SK-N-MC (cell line): ENCODE measurements at regions not wholly inside any gene's neighbourhood (a gene's known extent, or its start where the extent isn't known, plus 50 kb on each side); places are given as distances from the start of the nearest gene placed in this dataset.
"Not testable (repeated sequence)": the region's sequence is repeated elsewhere in the genome, so short reads cannot be mapped to it uniquely, and the experiment has no call there.

ENCODE experiments used
- DNase-seq: peaks from one replicate; pipeline ENCODE4 v3.0.0-alpha.2; 2011; ENCODE audit warnings: low read depth, low spot score
- H3K27ac ChIP-seq: fragments of 200-600 bp; sonication (generic); 2 replicates; pipeline ENCODE4 v1.5.1; 2016; ENCODE audit warnings: mixed run types
- H3K36me3 ChIP-seq: fragments of 200-600 bp; sonication (generic); 2 replicates; pipeline ENCODE4 v1.6.1; 2017; ENCODE audit warnings: antibody characterized with exemption, low read length, mixed read lengths; ENCODE audit not compliant: insufficient read depth
- H3K4me3 ChIP-seq: fragments of 200-600 bp; sonication (generic); 2 replicates; pipeline ENCODE4 v1.5.1; 2016
- H3K9ac ChIP-seq: fragments of 200-600 bp; sonication (generic); 2 replicates; pipeline ENCODE4 v1.8.0; 2017; ENCODE audit warnings: mixed run types, mixed read lengths; ENCODE audit not compliant: insufficient read length
- H3K9me3 ChIP-seq: fragments of 200-600 bp; sonication (generic); 2 replicates; pipeline ENCODE4 v1.6.1; 2017; ENCODE audit warnings: low read depth, mild to moderate bottlenecking, antibody characterized with exemption, low read length, moderate library complexity, mixed read lengths
- EZH2 ChIP-seq: fragments of 200-600 bp; sonication (generic); IDR thresholded peaks from one replicate; pipeline ENCODE4 v1.6.1; 2017; ENCODE audit warnings: antibody characterized with exemption
- FOXP2 ChIP-seq: optimal IDR thresholded peaks from 2 replicates; pipeline ENCODE3; 2011; ENCODE audit warnings: mild to moderate bottlenecking, moderate library complexity; ENCODE audit not compliant: insufficient read depth; ENCODE audit errors: extremely low read length, control extremely low read depth
- POLR2AphosphoS5 ChIP-seq: IDR thresholded peaks from 2 replicates; pipeline ENCODE4 v1.6.1; 2012; ENCODE audit warnings: mild to moderate bottlenecking, low read depth, low read length, borderline replicate concordance

DNA sequence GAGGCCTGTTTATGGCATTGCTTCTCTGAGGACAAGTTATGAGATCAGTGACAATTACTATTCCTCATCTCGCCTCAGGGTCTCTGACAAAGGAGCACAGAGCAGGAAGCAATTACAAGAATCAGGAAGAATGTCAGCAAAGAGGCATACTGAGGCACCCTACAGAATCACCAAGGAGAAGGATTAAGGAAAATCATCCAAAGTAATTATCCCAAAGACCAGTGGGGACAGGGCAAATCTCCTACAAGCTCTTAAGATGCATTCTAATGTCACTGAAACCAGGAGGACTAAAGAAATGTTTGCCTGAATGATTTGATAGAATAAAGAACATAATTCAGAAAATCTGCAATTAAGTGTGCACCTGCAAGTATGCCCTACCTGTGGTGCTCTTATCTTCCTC, 206.2 kb downstream of the RCHY1 start:
- H3K27ac ChIP-seq, result no peak overlapping the region
- H3K9me3 ChIP-seq, result no peaks in the 10 kb centered on the region

DNA sequence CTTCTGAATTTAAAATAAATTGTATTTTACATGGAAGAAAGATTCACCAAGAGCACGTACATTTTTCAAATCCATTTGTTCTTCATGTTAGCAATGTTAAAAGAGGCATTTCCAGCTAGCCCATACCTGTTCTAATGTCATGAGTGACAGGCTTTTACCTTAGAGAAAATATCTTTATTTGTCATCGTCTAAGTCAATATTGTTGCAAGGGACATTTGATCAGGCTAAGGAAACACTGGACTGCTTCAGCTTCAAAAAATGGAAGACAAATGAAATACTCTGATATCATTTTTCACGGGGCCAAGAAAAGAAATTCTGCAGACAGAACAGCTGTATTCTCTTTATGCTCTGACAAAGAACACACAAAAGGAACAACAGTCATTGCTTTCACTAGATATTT, 207.7 kb downstream of the RCHY1 start:
- TF ChIP-seq POLR2AphosphoS5, result no peak
- TF ChIP-seq EZH2, result no peak
- TF ChIP-seq FOXP2, result no peak
- DNase-seq, result no peak

More for the DNA sequence above, 206.2 kb downstream of the RCHY1 start:
- DNase-seq, result peak; percentile 28
- peak overlapping the region; percentile 8; the same call in 1 of the 2 replicates for H3K4me3 ChIP-seq
- TF ChIP-seq FOXP2, result no peak
- no peak for TF ChIP-seq EZH2
- no peak for TF ChIP-seq POLR2AphosphoS5
- no peaks in the 10 kb centered on the region for H3K36me3 ChIP-seq
- no peak overlapping the region for H3K9ac ChIP-seq

DNA sequence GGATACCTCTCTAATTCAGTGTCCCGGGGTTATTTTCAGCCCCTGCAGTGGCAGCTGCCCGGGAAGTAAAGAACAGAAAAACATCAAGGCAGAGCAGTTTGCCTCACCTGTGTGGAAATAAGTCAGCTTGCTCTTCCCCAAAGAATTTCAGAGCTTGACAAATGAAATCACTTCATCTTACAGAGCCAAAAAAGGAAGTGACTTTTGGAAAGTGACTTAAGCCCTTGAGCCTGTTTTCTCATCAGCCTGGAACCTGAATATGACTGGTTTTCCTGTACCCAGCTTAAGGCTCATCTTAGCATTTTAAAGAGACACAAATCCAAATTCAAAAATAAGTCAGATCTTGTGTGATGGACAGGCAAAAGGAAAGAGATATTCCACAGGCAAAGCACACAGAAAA, 211.6 kb downstream of the RCHY1 start:
- no peak overlapping the region for H3K27ac ChIP-seq
- no peak for DNase-seq
- TF ChIP-seq EZH2 (no peak), FOXP2 (no peak), POLR2AphosphoS5 (no peak)

More for the DNA sequence above, 207.7 kb downstream of the RCHY1 start:
- H3K27ac ChIP-seq, result no peak overlapping the region
- H3K4me3 ChIP-seq, result no peak overlapping the region
- H3K9me3 ChIP-seq, result no peaks in the 10 kb centered on the region
- no peak overlapping the region for H3K9ac ChIP-seq
- no peaks in the 10 kb centered on the region for H3K36me3 ChIP-seq

DNA sequence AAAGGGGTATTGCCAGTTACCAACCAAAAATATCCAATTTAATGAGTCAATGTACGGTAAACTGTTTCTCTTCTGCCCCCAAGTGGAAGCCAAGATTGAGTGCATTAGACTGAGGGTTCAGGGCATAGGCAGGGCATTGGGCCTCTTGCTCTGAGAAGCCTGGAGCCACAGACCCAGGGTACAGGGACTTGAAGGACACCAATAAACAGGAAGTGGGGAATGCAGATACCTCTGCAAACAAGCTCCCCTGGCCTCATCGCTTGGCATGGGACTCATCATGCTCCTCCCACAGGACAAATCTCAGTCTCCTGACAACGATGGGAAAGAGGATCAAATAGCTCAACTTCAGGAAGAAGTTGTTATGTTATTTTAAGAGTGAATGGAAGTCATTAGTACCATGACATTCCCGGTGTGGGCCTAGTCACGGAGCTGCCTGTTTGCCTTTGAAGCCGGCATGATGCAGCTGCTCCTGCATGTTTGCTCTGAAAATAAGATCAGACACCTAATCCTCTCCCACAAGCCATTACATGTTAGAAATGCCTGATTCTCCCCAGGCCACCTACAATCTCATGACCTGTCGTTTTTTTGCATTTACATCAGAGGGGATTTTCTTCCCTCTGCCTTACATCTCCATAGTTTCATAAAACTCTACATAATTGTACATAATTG, 224.2 kb downstream of the RCHY1 start:
- Histone ChIP-seq H3K4me3 (no peak overlapping the region), H3K9me3 (no peaks in the 10 kb centered on the region)
- no peak for DNase-seq

More for the DNA sequence above, 211.6 kb downstream of the RCHY1 start:
- Histone ChIP-seq H3K4me3 (no peak overlapping the region), H3K9ac (no peak overlapping the region), H3K36me3 (no peaks in the 10 kb centered on the region), H3K9me3 (no peaks in the 10 kb centered on the region)

DNA sequence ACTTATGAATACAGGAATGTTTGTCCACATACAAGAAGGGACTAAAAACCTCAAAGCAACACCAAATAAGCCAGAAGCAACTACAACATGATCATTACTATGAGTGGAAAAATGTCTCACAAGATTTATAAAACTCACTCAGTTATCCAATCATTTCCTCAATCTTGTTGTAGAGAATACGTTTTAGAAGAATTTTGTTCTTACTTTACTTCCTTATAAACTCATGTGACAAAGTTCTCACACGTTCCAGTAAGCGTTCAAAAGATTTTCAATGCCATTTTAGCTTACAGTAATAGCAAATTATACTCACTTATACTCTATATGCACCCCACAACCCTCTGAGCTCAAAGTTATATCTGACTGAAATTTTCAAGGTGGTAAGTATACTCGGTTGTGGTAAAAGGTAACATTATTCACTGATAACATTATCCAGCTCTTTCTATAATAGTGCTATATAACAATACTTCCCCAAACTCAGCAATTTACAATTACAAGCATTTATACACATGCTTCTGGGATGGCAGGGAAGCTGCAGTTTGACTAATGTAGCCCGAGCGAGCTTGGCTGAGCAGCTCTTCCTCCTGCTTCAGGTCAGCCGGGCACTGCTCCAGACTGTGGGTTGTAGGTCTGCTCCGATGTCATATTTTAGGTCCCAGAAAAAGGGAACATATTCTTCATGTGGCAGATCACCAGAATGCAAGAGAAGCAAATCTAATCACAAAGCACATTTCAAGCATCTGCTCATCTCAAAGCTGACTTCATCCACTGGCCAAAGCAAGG, 226.3 kb downstream of the RCHY1 start:
- Histone ChIP-seq H3K9ac (no peak overlapping the region), H3K27ac (no peak overlapping the region), H3K36me3 (no peaks in the 10 kb centered on the region), H3K9me3 (no peaks in the 10 kb centered on the region), H3K4me3 (no peak overlapping the region)
- DNase-seq, result no peak
- no peak for TF ChIP-seq POLR2AphosphoS5
- TF ChIP-seq FOXP2, result no peak
- no peak for TF ChIP-seq EZH2

More for the DNA sequence above, 224.2 kb downstream of the RCHY1 start:
- TF ChIP-seq EZH2, result no peak
- no peak for TF ChIP-seq POLR2AphosphoS5
- no peak for TF ChIP-seq FOXP2
- Histone ChIP-seq H3K9ac (no peak overlapping the region), H3K27ac (no peak overlapping the region), H3K36me3 (no peaks in the 10 kb centered on the region)

GRCh38 chr4:75285837-75286236, 228.4 kb downstream of the RCHY1 start:
- H3K36me3 ChIP-seq, result no peaks in the 10 kb centered on the region
- DNase-seq, result no peak
- no peak overlapping the region for H3K9ac ChIP-seq
- H3K27ac ChIP-seq, result no peak overlapping the region
- H3K9me3 ChIP-seq, result no peaks in the 10 kb centered on the region
- no peak overlapping the region for H3K4me3 ChIP-seq
- TF ChIP-seq POLR2AphosphoS5, result no peak
- TF ChIP-seq EZH2, result no peak
- no peak for TF ChIP-seq FOXP2

DNA sequence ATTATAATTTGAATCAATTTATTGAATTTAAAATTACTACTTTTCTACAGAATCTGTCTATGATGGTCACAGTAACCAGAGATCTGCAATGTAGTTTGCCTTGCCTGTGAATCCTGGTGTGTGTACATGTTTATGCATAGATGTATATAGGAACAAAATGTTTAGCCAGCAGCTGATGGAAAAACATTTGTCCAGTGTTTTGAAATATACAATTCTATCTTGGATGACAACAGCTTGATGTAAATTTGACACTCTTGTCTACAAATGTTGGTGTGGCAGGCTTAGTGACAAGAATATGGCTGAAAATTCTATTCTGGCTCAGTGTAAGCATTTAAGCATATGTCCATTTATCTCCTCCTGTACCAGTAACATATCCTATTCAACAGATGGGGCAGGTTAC, 229.4 kb downstream of the RCHY1 start:
- no peak for DNase-seq
- H3K9ac ChIP-seq, result no peak overlapping the region
- H3K27ac ChIP-seq, result no peak overlapping the region
- no peaks in the 10 kb centered on the region for H3K9me3 ChIP-seq
- H3K4me3 ChIP-seq, result no peak overlapping the region
- no peak for TF ChIP-seq POLR2AphosphoS5
- TF ChIP-seq EZH2, result no peak
- TF ChIP-seq FOXP2, result no peak
- H3K36me3 ChIP-seq, result no peaks in the 10 kb centered on the region

DNA sequence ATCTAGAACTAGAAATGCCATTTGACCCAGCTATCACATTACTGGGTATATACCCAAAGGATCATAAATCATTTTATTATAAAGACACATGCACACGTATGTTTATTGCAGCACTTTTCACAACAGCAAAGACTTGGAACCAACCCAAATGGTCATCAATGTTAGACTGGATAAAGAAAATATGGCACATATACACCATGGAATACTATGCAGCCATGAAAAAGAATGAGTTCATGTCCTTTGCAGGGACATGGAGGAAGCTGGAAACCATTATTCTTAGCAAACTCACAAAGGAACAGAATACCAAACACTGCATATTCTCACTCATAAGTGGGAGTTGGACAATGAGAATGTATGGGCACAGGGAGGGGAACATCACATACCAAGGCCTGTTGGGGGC, 233.7 kb downstream of the RCHY1 start:
- not testable (repeated sequence) for H3K9me3 ChIP-seq, H3K36me3 ChIP-seq, H3K4me3 ChIP-seq, H3K9ac ChIP-seq, H3K27ac ChIP-seq, DNase-seq

- DNase-seq, result no peak
- no peak for TF ChIP-seq EZH2
- TF ChIP-seq POLR2AphosphoS5, result no peak
- TF ChIP-seq FOXP2, result no peak
- H3K4me3 ChIP-seq, result no peak overlapping the region
- no peak overlapping the region for H3K27ac ChIP-seq
- no peaks in the 10 kb centered on the region for H3K36me3 ChIP-seq
- no peak overlapping the region for H3K9ac ChIP-seq
- H3K9me3 ChIP-seq, result no peaks in the 10 kb centered on the region
Observed at GRCh38 chr4:75259306-75259705, 254.9 kb downstream of the RCHY1 start.
